HL-60 (cell line): ENCODE measurements at regions not wholly inside any gene's neighbourhood (a gene's known extent, or its start where the extent isn't known, plus 50 kb on each side); places are given as distances from the start of the nearest gene placed in this dataset.

Experiments
- DNase-seq, 2 experiments: peaks; one replicate each; pipeline ENCODE4 v3.0.0-alpha.2; 2010 to 2020; ENCODE audit warnings: low read depth in 1 of 2, low spot score in 1 of 2
- H3K27ac ChIP-seq: fragments of 250-450 bp; sonication (Bioruptor Pico); replicated peaks from 2 replicates; pipeline ENCODE4 v1.5.1; 2020; ENCODE audit warnings: mild to moderate bottlenecking, moderate library complexity
- H3K27me3 ChIP-seq: fragments of 250-450 bp; sonication (Bioruptor Pico); 2 replicates; pipeline ENCODE4 v1.5.1; 2021; ENCODE audit warnings: mild to moderate bottlenecking, moderate library complexity; ENCODE audit not compliant: insufficient read depth, poor library complexity, severe bottlenecking
- H3K4me3 ChIP-seq: replicated peaks from 2 replicates; pipeline ENCODE4 v1.5.1; 2011; ENCODE audit warnings: mild to moderate bottlenecking, control low read depth, low read length; ENCODE audit not compliant: insufficient read depth
- CTCF ChIP-seq: IDR thresholded peaks from one replicate; pipeline ENCODE4 v1.5.1; 2011; ENCODE audit warnings: low read length, control low read depth, inconsistent platforms; ENCODE audit not compliant: insufficient read depth
- GABPA ChIP-seq: IDR thresholded peaks from 2 replicates; pipeline ENCODE4 v1.6.1; 2012; ENCODE audit warnings: low read depth
- POLR2AphosphoS5 ChIP-seq: IDR thresholded peaks from 2 replicates; pipeline ENCODE4 v1.6.1; 2012; ENCODE audit warnings: low read depth
- REST ChIP-seq: IDR thresholded peaks from 2 replicates; pipeline ENCODE4 v1.6.1; 2012; ENCODE audit warnings: low read depth; ENCODE audit not compliant: insufficient replicate concordance
- SPI1 ChIP-seq: IDR thresholded peaks from 2 replicates; pipeline ENCODE4 v1.6.1; 2012; ENCODE audit warnings: low read depth, mild to moderate bottlenecking, borderline replicate concordance

- H3K4me3 ChIP-seq = no peak overlapping the region
- no peak for DNase-seq
- H3K27me3 ChIP-seq = no peaks in the 10 kb centered on the region
- TF ChIP-seq CTCF (no peak), POLR2AphosphoS5 (no peak), REST (no peak), GABPA (no peak), SPI1 (no peak)
- no peak overlapping the region for H3K27ac ChIP-seq
These were observed 104.6 kb upstream of the BOD1 start for GRCh38 chr5:173720953-173721600.

GRCh38 chr5:173721601-173722232 lies 105.3 kb upstream of the BOD1 start:
- no peak overlapping the region for H3K4me3 ChIP-seq
- no peak for DNase-seq
- no peak overlapping the region for H3K27ac ChIP-seq
- TF ChIP-seq CTCF (no peak), REST (no peak), POLR2AphosphoS5 (no peak), GABPA (no peak), SPI1 (no peak)
- no peaks in the 10 kb centered on the region for H3K27me3 ChIP-seq

- no peak for DNase-seq
- Histone ChIP-seq H3K27me3 (no peaks in the 10 kb centered on the region), H3K4me3 (no peak overlapping the region), H3K27ac (no peak overlapping the region)
- no peak for TF ChIP-seq POLR2AphosphoS5
- TF ChIP-seq REST = no peak
- TF ChIP-seq GABPA = no peak
- no peak for TF ChIP-seq SPI1
- TF ChIP-seq CTCF = no peak
These were observed 110.6 kb upstream of the BOD1 start for GRCh38 chr5:173726846-173727557.
